ENCODE measurements at regions not wholly inside any gene's neighbourhood (a gene's known extent, or its start where the extent isn't known, plus 50 kb on each side); places are given as distances from the start of the nearest gene placed in this dataset.
"Not testable (repeated sequence)": the region's sequence is repeated elsewhere in the genome, so short reads cannot be mapped to it uniquely, and the experiment has no call there.

DNA sequence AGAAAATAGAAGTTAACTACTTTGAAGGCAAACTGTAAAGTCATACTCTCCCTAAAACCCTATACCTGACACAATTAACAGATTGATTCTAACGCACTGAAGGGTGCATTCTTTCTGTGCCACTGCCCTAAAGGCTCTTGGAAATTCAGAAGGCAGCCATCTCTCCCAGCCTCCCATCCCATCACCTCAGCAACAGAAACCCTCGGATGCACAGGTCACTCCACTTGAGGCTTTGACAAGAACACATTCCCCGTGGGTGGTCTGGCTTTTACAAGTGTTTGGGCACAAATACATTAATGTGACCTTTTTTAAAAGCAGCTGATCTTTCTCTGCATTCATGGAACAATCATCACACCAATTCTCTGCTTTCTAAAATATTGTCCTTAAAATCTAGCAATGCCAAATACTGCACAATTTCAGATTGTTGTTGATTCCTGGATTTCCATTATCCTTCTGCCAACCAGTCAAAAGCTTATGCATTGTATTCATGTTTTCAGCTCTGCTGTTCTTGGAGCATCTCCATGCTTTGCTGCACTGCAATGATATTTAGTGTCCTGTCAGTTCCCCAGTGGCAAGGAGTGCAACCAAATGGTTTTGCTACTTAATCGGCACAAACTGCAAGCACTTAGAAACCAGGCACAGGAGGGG is 175.6 kb downstream of the TMEM161B start:
- no peak for DNase-seq (ENCODE audit: low read depth in 2 of 2)

DNA sequence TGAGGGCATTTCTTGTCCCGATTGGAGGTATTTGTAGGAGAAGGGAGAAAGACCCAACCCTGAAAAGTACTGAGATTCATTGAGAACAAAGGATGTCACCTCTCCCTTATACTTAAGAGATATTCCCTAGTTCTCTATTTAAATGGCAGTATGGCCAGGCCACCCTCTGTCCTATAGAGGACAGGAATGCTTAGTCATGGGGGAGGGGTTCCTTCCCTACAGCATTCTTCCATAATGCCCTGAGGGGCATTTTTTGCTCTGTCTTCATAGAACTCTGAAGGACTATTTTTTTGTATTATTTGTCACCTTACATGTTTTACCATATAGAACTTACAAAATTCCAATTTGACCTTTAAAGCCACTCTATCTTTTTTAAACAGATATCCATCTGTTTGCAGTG is 176.3 kb downstream of the TMEM161B start:
- DNase-seq (ENCODE audit: low read depth in 2 of 2), result no peak

DNA sequence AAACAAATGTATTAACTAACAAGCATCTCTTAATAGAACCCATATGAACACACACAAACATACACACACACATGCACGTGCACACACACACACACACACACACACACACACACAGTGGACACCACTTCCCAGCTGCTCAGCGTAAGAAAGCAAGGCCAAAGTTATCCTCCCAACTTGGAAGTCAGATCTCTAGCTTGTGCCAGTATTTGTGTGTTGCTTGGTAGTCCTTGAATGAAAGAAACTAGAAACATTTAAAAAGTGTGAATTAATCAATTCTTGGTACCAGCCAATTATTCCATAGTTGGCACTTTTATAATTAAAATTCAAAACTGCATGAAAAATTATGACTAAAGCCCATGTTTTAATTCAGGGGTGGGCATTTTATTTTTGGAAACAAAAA is 178.1 kb downstream of the TMEM161B start:
- no peak for DNase-seq (ENCODE audit: low read depth in 2 of 2)

DNA sequence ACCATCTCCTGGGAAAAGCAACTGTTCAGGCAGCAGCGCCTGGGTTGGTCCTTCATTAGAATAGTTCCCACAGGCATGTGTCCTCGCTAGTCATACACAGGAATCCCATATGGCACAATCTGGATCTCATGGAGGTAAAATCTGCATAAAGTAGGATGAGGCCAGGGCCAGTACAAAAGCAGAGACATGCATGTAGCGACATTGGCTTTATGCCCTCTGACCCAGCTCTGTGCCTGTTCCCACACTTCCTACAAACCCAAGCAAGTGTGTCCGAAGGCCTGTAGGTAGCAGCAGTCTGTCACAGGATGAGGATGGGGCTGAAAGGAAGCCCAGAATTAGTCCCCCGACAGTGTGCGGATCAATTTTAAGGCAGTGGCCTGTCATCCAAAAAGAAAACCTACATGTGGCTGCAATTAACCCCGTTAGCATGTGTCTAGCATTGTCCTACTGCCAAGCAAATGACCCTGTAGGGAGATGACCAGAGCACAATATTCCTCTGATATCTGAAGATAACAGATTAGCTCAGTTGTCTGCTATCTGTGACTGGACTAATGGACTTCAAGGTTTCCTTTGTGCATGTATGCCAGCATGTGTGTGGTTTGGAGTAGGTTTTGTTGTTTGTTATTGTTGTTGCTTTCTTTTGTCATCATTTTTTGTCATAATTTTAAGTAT is 178.8 kb downstream of the TMEM161B start:
- DNase-seq (ENCODE audit: low read depth in 2 of 2), result no peak

DNA sequence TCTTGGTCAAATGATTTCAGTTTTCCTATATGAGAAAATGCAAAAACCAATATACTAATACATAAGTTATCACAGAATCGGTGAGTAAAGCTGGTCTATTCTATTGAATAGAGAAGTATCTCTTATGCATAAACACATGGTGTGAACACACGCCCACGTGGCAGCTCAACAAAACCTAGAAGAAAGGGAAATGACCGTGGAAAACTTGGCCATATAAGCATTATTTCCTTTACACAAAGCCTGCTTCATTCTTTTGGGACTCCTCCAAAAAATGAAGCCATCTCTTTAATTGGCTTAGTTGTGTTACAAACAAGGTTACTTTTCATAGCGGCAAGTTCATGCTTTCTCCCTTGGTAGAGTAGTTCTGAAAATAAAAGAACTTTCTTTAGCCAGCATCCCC is 183.2 kb downstream of the TMEM161B start:
- no peak for DNase-seq (ENCODE audit: low read depth in 2 of 2)

DNA sequence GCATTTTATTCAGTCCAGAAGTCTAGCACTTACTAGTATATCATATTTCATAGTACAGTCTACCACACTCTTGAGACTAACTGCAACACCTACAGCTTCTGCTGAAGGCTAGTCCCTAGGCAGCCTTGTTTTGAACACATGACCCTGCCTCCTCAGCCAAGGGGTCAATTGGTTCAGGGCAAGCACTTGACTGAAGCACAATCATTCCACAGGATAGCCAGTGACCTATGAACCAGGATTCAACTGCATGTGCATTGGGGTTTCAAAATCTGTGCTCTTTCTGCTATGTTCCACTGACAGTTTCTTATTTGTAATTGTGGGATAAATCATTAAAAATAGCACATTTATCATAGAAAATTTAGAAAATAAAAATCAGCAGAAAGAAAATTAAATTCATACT is 186.8 kb downstream of the TMEM161B start:
- no peak for DNase-seq (ENCODE audit: low read depth in 2 of 2)

DNA sequence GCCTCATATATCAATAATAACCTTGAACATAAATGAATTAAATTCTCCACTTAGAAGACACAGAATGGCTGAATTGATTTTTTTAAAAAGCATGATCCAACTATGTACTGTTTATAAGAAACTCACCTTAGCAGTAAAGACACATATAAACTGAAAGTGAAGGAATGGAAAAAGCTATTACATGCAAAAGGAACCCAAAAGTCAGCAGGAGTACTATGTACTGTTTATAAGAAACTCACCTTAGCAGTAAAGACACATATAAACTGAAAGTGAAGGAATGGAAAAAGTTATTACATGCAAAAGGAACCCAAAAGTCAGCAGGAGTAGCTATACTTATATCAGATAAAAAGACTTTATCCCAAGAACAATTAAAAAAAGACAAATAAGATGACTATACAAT is 204.8 kb downstream of the TMEM161B start:
- DNase-seq (ENCODE audit: low read depth in 2 of 2), result no peak

DNA sequence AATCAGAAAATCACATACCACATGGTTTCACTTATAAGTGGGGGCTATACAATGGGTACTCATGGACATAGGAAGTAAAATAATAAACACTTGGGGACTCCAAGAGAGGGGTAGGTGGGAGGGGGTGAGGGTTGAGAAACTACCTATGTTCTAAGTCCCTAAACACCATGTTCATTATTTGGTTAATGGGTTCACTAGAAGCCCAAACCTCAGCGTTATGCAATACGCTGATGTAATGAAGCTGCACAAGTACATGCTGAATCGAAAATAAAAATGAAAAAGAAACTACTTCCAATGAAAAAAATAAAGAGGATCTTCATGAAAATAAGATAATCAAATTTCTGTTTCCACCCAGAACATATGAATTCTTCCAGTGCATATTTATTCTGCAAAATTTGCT is 208.5 kb downstream of the TMEM161B start:
- no peak for DNase-seq (ENCODE audit: low read depth in 2 of 2)

DNA sequence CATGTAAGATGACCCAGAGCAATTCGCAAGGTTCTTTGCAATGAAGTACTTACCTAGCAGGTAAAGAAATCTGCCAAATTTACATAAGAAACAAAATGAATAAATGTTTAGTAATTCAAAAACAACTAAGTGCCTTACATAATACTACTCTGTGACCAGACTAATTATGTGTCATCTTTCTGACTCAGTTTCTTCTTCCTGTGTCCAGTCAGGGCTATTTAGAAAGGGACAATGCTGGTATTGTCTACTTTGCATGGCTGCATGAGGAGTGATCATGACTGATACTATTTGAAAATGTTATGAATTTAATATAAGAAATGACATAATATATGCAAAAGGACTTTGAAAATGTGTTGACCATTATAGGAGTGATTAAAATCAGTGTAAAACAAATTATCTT is 210.0 kb downstream of the TMEM161B start:
- DNase-seq (ENCODE audit: low read depth in 2 of 2), result no peak

DNA sequence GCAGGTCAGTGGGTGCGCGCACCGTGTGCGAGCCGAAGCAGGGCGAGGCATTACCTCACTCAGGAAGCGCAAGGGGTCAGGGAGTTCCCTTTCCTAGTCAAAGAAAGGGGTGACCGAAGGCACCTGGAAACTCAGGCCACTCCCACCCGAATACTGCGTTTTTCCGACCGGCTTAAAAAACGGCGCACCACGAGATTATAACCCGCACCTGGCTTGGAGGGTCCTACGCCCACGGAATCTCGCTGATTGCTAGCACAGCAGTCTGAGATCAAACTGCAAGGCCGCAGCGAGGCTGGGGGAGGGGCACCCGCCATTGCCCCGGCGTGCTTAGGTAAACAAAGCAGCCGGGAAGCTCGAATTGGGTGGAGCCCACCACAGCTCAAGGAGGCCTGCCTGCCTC is 216.2 kb downstream of the TMEM161B start:
- not testable (repeated sequence) for DNase-seq (ENCODE audit: low read depth in 2 of 2)

DNA sequence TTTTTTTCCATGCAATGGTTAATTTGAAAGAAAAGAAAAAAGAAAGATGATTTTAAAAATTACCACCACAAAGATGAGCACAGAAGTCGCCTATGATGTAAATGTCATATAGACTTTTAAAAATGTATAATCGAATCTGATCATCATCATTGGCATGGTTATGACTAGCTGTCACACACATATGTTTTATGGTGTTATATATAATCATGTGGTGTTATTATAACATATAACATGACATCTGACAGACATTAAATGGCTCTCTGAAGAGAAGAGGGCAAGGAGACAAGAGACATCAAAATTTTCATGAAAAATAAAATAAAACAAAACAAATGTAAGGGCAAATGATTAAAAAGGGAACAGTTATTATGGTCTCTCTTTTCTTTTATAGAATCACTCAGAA is 217.5 kb downstream of the TMEM161B start:
- DNase-seq (ENCODE audit: low read depth in 2 of 2), result no peak

DNA sequence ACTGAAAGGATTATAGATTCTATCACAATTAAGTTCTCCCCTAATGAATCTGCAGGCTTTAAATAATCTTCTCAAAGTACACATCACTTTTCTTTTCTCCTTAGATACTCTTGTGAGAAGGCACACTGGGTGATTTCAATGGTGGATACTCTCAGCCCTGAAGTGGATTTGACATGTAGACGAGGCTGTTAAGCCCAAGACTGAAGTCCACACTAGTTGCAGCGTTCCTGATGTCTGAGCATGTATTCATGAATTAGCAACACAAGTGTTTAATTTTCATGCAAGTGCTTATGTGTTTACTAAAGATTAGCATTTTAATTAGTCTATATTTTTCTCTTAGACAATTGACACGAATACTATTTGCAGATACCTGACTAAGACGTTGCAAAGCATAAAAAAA is 218.9 kb downstream of the TMEM161B start:
- DNase-seq (ENCODE audit: low read depth in 2 of 2), result no peak

DNA sequence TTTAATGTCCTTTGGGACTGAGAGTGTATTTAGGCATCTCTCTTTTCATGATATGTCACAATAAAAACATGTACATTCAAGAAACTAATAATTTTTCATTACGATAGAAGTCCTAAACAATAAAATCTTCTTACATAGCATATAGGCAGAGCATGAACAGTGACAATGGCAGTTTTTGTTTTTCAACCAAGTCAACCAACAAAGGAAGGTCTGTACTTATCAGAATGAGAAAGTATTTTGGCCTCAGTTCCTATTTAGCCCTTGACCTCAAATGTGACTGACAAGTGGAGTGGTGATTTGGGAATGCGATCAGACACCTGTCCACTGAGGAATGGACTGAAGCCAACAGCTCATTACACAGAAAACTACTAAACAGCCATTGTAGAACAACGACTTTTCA is 219.5 kb downstream of the TMEM161B start:
- no peak for DNase-seq (ENCODE audit: low read depth in 2 of 2)

DNA sequence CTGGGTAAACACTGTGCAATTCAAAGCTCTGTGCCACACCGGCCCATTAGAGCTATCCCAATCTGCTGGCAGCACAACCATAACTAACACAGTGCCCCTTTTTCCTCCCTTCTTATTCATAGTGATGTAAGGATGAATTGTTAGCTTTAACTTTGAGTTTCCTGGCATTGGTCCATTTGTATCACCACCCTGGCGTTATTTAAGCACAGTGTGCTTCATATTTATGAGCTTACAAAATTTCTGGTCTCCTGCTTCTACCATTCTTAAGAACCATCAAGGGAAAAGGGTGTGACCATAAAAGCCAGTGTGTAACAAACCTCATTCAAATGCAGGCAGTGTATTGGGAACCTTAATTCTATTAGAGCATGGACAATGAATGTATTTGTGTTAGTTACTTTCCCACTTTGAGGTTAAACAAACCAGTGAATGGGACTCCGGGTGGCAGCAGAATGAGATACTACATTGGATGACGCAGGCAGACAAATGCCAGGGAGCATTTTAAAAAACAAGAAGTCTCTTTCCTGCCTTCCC is 222.6 kb downstream of the TMEM161B start:
- DNase-seq (ENCODE audit: low read depth in 2 of 2), result no peak

DNA sequence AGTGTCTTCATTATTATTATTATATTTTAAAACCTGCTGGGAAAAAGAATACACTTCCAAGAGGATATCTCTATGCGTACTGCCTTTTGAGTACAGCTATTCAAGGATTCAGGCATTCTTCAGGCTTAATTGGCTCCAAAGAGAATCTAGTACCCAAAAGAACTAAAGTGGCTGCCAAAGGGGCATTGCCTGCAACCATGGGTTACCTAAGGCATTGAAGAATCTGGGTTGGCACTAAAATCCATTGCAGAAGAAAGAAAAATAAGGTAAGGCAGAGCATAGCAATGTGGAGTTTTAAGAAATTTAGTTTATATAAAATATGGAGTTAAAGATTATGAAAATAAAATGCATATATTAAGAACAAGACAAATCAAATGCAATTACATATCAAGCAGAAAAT is 223.5 kb downstream of the TMEM161B start:
- no peak for DNase-seq (ENCODE audit: low read depth in 2 of 2)

DNA sequence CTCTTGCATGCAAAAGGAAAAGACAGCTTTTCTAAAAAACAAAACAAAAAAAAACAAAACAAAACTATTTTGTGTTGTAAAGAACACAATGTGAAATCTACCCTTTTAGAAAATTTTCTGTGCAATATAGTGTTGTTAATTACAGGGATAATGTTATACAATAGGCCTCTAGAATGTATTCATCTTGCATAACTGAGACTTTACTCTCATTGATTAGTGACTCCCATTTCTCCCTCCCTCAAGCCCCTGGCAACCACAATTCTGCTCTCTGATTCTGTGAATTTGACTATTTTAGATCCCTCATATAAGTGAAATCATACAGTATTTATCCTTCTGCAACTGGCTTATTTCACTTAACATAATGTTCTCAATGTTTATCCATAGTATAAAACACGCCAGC is 234.1 kb downstream of the TMEM161B start:
- DNase-seq (ENCODE audit: low read depth in 2 of 2), result no peak

DNA sequence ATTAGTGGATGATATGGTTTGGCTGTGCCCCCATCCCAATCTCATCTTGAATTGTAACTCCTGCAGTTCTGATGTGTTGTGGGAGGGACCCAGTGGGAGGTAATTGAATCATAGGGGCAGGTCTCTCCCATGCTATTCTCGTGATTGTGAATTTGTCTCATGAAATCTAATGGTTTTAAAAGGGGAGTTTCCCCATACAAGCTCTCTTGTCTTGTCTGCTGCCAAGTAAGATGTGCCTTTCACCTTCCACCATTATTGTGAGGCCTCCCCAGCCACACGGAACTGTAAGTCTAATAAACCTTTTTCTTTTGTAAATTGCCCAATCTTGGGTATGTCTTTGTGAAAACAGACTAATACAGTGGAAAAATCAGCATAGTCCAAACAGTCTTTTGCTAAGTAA is 235.5 kb downstream of the TMEM161B start:
- DNase-seq (ENCODE audit: low read depth in 2 of 2), result no peak

DNA sequence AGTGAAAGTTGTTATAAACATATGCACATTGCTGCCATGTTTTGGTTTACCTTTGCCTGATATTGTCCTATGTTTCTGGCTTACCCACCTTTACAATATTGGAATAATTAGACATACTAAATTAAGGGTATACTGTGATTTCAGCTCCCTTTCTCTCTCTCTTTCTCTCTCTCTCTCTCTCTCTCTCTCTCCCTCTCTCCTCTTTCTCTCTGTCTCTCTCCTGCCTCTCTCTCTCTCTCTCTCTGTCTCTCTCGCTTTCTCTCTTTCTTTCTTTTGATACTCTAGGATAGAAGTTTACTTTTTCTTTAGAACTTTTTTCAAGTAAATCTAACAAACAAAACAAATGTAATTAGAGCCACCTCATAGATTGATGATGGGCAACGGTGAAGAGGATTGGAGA is 239.6 kb downstream of the TMEM161B start:
- no peak for DNase-seq (ENCODE audit: low read depth in 2 of 2)

DNA sequence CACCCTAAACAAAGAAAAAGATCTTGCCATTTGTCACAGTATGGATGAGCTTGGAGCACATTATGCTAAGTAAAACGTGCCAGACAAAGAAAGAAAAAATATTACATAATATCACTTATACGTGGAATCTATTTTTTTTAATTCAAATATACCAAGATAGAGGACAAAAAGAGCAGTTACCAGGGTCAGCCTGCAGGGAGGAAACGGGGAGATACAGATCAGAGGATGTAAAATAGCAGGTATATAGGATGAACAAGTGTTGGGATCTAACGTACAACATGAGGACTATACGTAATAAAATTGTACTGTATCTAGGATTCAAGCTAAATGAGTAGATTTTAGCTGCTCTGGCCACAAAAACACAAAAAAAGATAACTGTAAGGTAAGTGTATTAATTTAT is 247.5 kb downstream of the TMEM161B start:
- DNase-seq (ENCODE audit: low read depth in 2 of 2), result no peak

DNA sequence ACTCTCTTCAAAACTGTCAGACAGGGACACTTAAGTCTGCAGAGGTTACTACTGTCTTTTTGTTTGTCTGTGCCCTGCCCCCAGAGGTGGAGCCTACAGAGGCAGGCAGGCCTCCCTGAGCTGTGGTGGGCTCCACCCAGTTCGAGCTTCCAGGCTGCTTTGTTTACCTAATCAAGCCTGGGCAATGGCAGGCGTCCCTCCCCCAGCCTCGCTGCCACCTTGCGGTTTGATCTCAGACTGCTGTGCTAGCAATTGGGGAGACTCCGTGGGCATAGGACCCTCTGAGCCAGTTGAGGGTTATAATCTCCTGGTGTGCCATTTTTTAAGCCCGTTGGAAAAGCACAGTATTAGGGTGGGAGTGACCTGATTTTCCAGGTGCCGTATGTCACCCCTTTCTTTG is 253.7 kb downstream of the TMEM161B start:
- DNase-seq (ENCODE audit: low read depth in 2 of 2), result not testable (repeated sequence)

DNA sequence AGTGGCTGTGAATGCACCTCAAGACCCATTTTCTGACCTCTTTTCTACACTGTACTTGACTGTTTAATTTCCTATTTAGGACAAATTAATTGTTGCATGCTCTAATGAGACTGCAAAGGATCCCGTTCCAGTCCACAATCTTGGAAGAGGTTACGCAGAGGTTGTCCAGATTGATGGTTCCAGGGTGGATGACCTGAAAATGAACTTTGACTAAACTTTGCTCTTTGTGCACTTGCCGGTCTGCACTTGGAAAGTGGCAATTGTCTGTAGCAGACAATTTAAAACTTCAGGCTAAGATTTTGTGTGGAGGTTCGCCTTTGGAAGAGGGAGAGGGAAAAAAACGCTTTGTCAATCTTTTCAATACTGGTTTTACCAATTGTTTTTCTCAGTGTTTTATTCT is 267.8 kb downstream of the TMEM161B start:
- DNase-seq (ENCODE audit: low read depth in 2 of 2), result no peak

DNA sequence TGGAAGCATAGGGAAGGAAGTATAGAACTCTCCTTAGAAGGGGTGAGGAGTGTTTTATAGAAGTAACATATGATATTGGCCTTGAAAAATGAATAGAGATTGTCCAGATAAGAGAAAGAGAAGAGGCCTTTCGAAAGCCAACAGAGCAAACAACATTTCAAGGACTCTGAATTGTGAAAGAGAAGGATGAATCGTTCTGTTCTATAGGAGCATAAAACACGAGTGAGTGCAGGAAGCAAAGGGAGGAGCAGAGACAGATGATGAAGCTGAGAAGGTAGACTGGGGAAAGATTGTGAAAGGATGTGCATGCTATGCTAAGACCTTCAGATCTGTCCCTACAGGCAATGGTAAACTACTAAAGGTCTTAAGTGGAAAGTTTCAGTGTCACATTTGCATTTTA is 271.0 kb downstream of the TMEM161B start:
- no peak for DNase-seq (ENCODE audit: low read depth in 2 of 2)

DNA sequence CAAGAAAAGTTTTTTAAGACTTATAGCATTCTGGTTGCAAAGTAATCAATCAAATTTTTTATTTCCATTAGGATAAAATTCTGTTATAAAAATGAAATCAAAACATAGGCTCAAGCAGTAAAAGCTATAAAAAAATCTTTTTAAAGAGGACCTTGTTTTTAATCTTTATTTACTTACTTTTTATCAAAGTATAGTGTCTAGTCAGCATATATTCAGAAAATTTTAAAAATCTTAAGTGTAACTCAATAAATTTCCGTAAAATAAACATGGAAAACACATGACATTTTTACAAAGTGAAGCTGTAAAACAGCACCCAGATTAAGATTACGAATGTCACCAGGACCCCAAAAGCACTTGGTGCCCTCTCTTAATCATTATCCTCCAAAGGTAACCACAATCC is 302.4 kb downstream of the TMEM161B start:
- DNase-seq (ENCODE audit: low read depth in 2 of 2), result no peak

DNA sequence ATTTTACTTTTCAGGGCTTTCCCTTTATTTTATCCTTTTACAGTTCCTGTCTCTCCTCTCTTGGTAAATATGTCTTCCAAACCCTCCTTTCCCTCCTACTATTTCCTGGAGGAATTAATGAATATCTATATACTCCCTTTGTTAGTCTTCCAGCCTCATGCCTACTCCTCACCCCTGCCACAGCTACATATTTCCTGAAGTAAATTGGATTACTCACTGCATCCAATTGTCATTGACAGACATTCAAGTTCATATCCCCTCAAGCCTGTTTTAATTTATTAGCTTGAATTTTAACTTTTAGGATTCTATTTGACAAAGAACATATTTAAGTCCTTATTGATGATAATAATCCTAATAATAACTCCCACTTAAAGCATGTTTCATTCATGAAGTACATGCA is 314.5 kb downstream of the TMEM161B start:
- DNase-seq (ENCODE audit: low read depth in 2 of 2), result no peak
